Suprapubic skin (tissue), 4 donors: ENCODE measurements at regions not wholly inside any gene's neighbourhood (a gene's known extent, or its start where the extent isn't known, plus 50 kb on each side); places are given as distances from the start of the nearest gene placed in this dataset.

ENCODE experiments used
- EP300 ChIP-seq: sonication (generic); formaldehyde crosslinking; IDR thresholded peaks from one replicate; pipeline ENCODE4 v1.6.1; 2017; ENCODE audit warnings: antibody characterized with exemption
- POLR2A ChIP-seq, 2 donors: fragments of 450-650 bp; IDR thresholded peaks; one replicate each; pipeline ENCODE4 v1.6.1; 2017; ENCODE audit warnings: antibody characterized with exemption in 2 of 2, mild to moderate bottlenecking in 2 of 2, moderate library complexity in 2 of 2
- POLR2AphosphoS5 ChIP-seq, 3 donors: sonication (generic); formaldehyde crosslinking; IDR thresholded peaks; one replicate each; pipeline ENCODE4 v1.6.1; 2017; ENCODE audit warnings: antibody characterized with exemption in 3 of 3
- TF ChIP-seq, protein P1 (sequence below), 2 donors: fragments of 200-600 bp in 1 of 2; fragments of 450-650 bp in 1 of 2; sonication (generic) in 1 of 2; IDR thresholded peaks; one replicate each; pipeline ENCODE4 v1.5.1; 2016 to 2019; ENCODE audit warnings: antibody characterized with exemption in 2 of 2, mild to moderate bottlenecking in 1 of 2, moderate library complexity in 1 of 2

DNA sequence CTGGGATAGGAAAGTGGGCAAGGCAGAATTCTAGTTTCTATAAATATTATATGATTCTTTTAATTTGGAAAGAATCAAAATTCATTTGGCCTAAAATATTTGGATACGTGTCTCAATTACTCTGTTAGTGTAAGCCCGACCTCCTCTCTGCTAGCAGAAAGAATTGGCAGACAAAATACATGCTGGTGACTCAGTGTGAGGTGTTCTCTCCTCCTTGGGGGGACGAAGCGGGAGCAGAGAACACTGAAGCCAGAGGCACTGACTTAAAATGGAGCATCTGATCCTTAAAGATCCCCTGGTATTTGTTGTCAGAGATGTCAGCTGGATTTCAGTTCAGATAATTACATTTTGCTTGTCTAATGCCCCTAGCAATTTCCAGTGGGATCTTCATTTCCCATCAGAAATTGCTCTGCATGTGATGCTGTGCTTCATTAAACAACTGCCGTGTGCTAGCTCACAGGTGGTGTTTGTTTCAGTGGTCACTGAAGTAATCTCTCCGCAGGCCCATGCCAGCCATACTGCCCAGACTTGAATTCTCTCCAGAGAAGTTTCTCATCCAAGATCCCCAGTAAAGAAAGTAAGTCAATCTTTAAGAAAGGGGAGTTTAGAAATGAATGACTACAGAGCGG is 188.7 kb upstream of the TLL1 start:
- TF ChIP-seq POLR2A (IDR thresholded peaks at IDR 0.05) (no peak), POLR2AphosphoS5 (IDR thresholded peaks at IDR 0.05) (no peak), EP300 (no peak)
- TF ChIP-seq, protein P1, sequence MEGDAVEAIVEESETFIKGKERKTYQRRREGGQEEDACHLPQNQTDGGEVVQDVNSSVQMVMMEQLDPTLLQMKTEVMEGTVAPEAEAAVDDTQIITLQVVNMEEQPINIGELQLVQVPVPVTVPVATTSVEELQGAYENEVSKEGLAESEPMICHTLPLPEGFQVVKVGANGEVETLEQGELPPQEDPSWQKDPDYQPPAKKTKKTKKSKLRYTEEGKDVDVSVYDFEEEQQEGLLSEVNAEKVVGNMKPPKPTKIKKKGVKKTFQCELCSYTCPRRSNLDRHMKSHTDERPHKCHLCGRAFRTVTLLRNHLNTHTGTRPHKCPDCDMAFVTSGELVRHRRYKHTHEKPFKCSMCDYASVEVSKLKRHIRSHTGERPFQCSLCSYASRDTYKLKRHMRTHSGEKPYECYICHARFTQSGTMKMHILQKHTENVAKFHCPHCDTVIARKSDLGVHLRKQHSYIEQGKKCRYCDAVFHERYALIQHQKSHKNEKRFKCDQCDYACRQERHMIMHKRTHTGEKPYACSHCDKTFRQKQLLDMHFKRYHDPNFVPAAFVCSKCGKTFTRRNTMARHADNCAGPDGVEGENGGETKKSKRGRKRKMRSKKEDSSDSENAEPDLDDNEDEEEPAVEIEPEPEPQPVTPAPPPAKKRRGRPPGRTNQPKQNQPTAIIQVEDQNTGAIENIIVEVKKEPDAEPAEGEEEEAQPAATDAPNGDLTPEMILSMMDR (IDR thresholded peaks at IDR 0.05) = no peak
